OCI-LY7 (cell line): ENCODE measurements at regions not wholly inside any gene's neighbourhood (a gene's known extent, or its start where the extent isn't known, plus 50 kb on each side); places are given as distances from the start of the nearest gene placed in this dataset.

Experiments used
- CTCF ChIP-seq: fragments of 200-600 bp; sonication (generic); conservative IDR thresholded peaks from 2 replicates; pipeline ENCODE4 v1.5.1; 2014; ENCODE audit warnings: mild to moderate bottlenecking, antibody characterized with exemption, low read length, moderate library complexity, mixed read lengths
- EZH2phosphoT487 ChIP-seq: fragments of 200-600 bp; sonication (generic); IDR thresholded peaks from 2 replicates; pipeline ENCODE4 v1.6.1; 2018; ENCODE audit warnings: low read depth, borderline replicate concordance, mild to moderate bottlenecking, mixed run types, antibody characterized with exemption, low read length, moderate library complexity, mixed read lengths

- TF ChIP-seq CTCF (no peak), EZH2phosphoT487 (no peak)
Observed at GRCh38 chrX:1853447-1853846, 238.6 kb downstream of the ASMT start.
